ENCODE measurements at regions not wholly inside any gene's neighbourhood (a gene's known extent, or its start where the extent isn't known, plus 50 kb on each side); places are given as distances from the start of the nearest gene placed in this dataset.

- H3K4me3 ChIP-seq (ENCODE audit: extremely low read depth in 1 of 4, insufficient read depth in 2 of 4, low read depth in 3 of 4, low read length in 4 of 4): peak overlapping the region; percentile 14 to 52 (median 18); a peak in 5 of 8 replicates
- FAIRE-seq (no peak), DNase-seq (ENCODE audit: low read depth in 1 of 2, low spot score in 2 of 2) (no peak)
- 0 out of 7 replicates have a peak, but pooled peaks cover 0 to 2% (median 0%) of the 10 kb centered on the region in 4 experiments for H3K27me3 ChIP-seq (replicated peaks in 1 of 4; ENCODE audit: control insufficient read depth in 3 of 4, extremely low read depth in 1 of 4, insufficient read depth in 3 of 4, low read length in 3 of 4)
- no peaks in the 10 kb centered on the region; a peak in 1 of 8 replicates for H3K36me3 ChIP-seq (ENCODE audit: control insufficient read depth in 2 of 4, insufficient read depth in 4 of 4, low read length in 3 of 4)
- peak overlapping the region; percentile 96 for H3K4ac ChIP-seq (replicated peaks; ENCODE audit: insufficient read length, low read depth, low read length)
- WGBS, 2 experiments (ENCODE audit: extremely low coverage in 1 of 2, insufficient coverage in 1 of 2, insufficient read length in 1 of 2, insufficient replicate concordance in 2 of 2, low coverage in 1 of 2, low lambda C conversion rate in 2 of 2, missing lambda C conversion rate in 1 of 2): 68% methylated on average over 26 of the region's 27 CpGs; no CpG with 5 or more reads in 1 of the 2 experiments
- CTCF ChIA-PET (ENCODE audit: partially characterized antibody): interaction anchor here (0.6 kb wide), 1 partner anchor 44 kb away, joined by 3 read pairs; no protein-coding TSS in a partner anchor
- H3K9ac ChIP-seq (replicated peaks in 1 of 4; ENCODE audit: extremely low read depth in 1 of 4, low read depth in 3 of 4, low read length in 3 of 4): no peak overlapping the region
- H4K91ac ChIP-seq (replicated peaks; ENCODE audit: insufficient read length, low read length): peak overlapping the region; percentile 99
- H2BK120ac ChIP-seq (replicated peaks; ENCODE audit: low read depth, low read length): peak overlapping the region; percentile 97
- peak overlapping the region; percentile 100 for H2BK15ac ChIP-seq (ENCODE audit: low read length)
- H3K79me2 ChIP-seq (ENCODE audit: control insufficient read depth in 1 of 2, insufficient read depth in 2 of 2, low read length in 2 of 2): no peaks in the 10 kb centered on the region
- peak overlapping the region; percentile 100; the same call in 1 of the 2 replicates for H2BK12ac ChIP-seq (ENCODE audit: low read depth, low read length)
- H3K4me2 ChIP-seq (ENCODE audit: insufficient read depth in 1 of 2, low read depth in 2 of 2, low read length in 2 of 2): peak overlapping the region; percentile 66 to 88
- POLR2A ChIA-PET (ENCODE audit: partially characterized antibody): interaction anchor here (1.2 to 5.4 kb wide), 3 partner anchors 16 to 160 kb away, joined by 3 to 65 read pairs (median 29); partner anchors contain the start of gene IER5L
- no peaks in the 10 kb centered on the region for H3K9me3 ChIP-seq (ENCODE audit: insufficient read depth in 2 of 2, low read depth in 1 of 2, low read length in 1 of 2)
- H3K18ac ChIP-seq (ENCODE audit: extremely low read depth, low read length): peak overlapping the region; percentile 90
- peaks cover 5% of the 10 kb centered on the region; the same call in 1 of the 2 replicates for H3K79me1 ChIP-seq (ENCODE audit: low read depth, low read length)
- TF ChIP-seq KDM1A (IDR thresholded peaks at IDR 0.05; ENCODE audit: borderline replicate concordance, low read length) (peak; percentile 92), HDAC2 (IDR thresholded peaks at IDR 0.05; ENCODE audit: borderline replicate concordance in 1 of 2, low read depth in 2 of 2, low read length in 2 of 2) (peak in 1 of 2 experiments; percentile 80; a peak in 2 of 4 replicates), BRCA1 (IDR thresholded peaks at IDR 0.05; ENCODE audit: low read depth, low read length) (no peak)
- peaks cover 22% of the 10 kb centered on the region for H3K23me2 ChIP-seq (ENCODE audit: low read depth, low read length)
- no peak overlapping the region for H4K5ac ChIP-seq (ENCODE audit: insufficient read length, low read depth, low read length)
- H4K8ac ChIP-seq (ENCODE audit: extremely low read depth, insufficient read depth, low read length): no peak overlapping the region; the same call in 1 of the 2 replicates
- H2AFZ ChIP-seq (ENCODE audit: low read length): no peak overlapping the region
- H3K56ac ChIP-seq (replicated peaks; ENCODE audit: insufficient read length, low read depth, low read length): peak overlapping the region; percentile 70
- H3K14ac ChIP-seq (ENCODE audit: insufficient read length): no peak overlapping the region
- peak overlapping the region; percentile 100 for H2BK20ac ChIP-seq (ENCODE audit: low read length)
- no peak overlapping the region for H3K23ac ChIP-seq (ENCODE audit: insufficient read length)
- H2BK5ac ChIP-seq (ENCODE audit: low read depth, low read length): peak overlapping the region; percentile 66; the same call in 1 of the 2 replicates
- H4K20me1 ChIP-seq (replicated peaks in 1 of 2; ENCODE audit: control insufficient read depth in 1 of 2, insufficient read depth in 2 of 2, low read length in 2 of 2): peaks cover 0 to 16% of the 10 kb centered on the region in 2 experiments
- H3K4me1 ChIP-seq (replicated peaks in 1 of 4; ENCODE audit: control insufficient read depth in 3 of 4, insufficient read depth in 4 of 4, low read length in 3 of 4): peaks cover 8 to 41% (median 36%) of the 10 kb centered on the region in 4 experiments
- no peak overlapping the region for H3K27ac ChIP-seq (ENCODE audit: low read depth, low read length)
- H2AK5ac ChIP-seq (ENCODE audit: low read depth, low read length): peak overlapping the region; percentile 100
Observed at GRCh38 chr9:129337336-129338140, 159.5 kb upstream of the IER5L start.
